ENCODE measurements at regions not wholly inside any gene's neighbourhood (a gene's known extent, or its start where the extent isn't known, plus 50 kb on each side); places are given as distances from the start of the nearest gene placed in this dataset.

DNA sequence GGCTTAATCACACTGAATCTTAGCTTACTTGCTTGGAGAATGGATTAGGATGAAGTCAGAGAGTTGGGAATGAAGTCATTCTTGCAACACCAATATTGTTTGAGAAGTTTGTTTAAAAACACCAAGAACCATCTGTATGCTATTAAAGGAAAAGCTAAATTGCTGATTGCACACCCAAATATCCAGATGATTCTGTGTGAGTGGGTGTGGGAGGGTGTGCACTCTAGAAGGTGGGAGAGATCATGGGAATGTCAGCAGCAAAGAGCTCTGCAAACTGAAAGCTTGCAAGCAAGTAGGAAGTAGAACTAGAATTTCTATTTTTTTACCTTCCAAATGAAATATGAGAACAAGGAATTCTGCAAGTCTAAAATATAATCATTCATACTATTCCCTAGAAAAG lies 364.9 kb downstream of the NR2F2 start:
- TF ChIP-seq CTCF (IDR thresholded peaks at IDR 0.05) (no peak), POLR2A (IDR thresholded peaks at IDR 0.05) (no peak)
